Ovary (tissue), 3 donors: ENCODE measurements at regions not wholly inside any gene's neighbourhood (a gene's known extent, or its start where the extent isn't known, plus 50 kb on each side); places are given as distances from the start of the nearest gene placed in this dataset.

ENCODE experiments used
- CTCF ChIP-seq, 3 donors: fragments of 450-650 bp in 2 of 3; fragments of 200-600 bp in 1 of 3; IDR thresholded peaks; one replicate each; pipeline versions ENCODE4 v1.5.1 to v1.8.0; 2016 to 2022; ENCODE audit warnings: antibody characterized with exemption in 3 of 3, mild to moderate bottlenecking in 1 of 3
- EP300 ChIP-seq: sonication (generic); formaldehyde crosslinking; IDR thresholded peaks from one replicate; pipeline ENCODE4 v1.6.1; 2017; ENCODE audit warnings: antibody characterized with exemption
- POLR2A ChIP-seq: fragments of 450-650 bp; IDR thresholded peaks from one replicate; pipeline ENCODE4 v1.6.1; 2017; ENCODE audit warnings: antibody characterized with exemption, mild to moderate bottlenecking, moderate library complexity
- donor health status: DM: no; HTN: no; CAD: no.

DNA sequence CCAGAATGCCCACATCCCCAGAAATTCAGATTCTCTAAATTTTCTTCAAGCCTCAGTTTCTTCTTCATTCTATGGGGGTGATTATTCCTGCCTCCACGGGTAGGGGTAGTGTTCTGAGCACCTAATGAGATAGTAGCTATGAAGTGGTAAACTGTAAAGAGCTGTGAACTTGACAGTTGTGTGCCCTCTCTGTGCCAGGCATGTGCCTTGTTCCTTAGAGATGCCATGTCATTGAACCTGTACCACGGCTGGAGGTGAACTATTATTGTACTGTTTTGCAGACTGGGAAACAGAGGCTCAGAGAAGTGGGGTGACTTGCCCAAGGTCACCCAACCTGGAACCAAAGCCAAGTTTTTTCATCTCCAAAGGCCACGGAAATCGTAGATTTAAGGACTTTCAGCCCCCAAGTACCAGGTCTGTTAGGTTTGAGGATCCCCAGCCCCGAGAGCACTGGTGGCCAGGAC lies 67.7 kb upstream of the SIRPA start:
- no peak for TF ChIP-seq CTCF (IDR thresholded peaks at IDR 0.05)
- no peak for TF ChIP-seq POLR2A
- TF ChIP-seq EP300 = no peak
